ENCODE measurements at regions not wholly inside any gene's neighbourhood (a gene's known extent, or its start where the extent isn't known, plus 50 kb on each side); places are given as distances from the start of the nearest gene placed in this dataset.

GRCh38 chr2:107020392-107020791 is 134.4 kb upstream of the ST6GAL2 start:
- TF ChIP-seq CTCF (conservative IDR thresholded peaks at IDR 0.05) = no peak
- Histone ChIP-seq H3T11ph (ENCODE audit: low read length) (no peak overlapping the region), H3K56ac (ENCODE audit: insufficient read length, low read depth, low read length) (no peak overlapping the region), H3K9ac (ENCODE audit: extremely low read depth, insufficient read length, low read length) (no peak overlapping the region), H2BK12ac (ENCODE audit: insufficient read length, low read depth, low read length) (no peak overlapping the region), H3K9me3 (ENCODE audit: control insufficient read depth, low read depth, low read length) (no peaks in the 10 kb centered on the region), H4K20me1 (ENCODE audit: control insufficient read depth, insufficient read depth, insufficient read length) (no peaks in the 10 kb centered on the region), H3K23me2 (ENCODE audit: insufficient read length, low read depth, low read length, poor library complexity, severe bottlenecking) (no peaks in the 10 kb centered on the region), H4K5ac (ENCODE audit: insufficient read length, low read depth, low read length) (no peak overlapping the region), H3K18ac (ENCODE audit: insufficient read length, low read depth, low read length) (no peak overlapping the region), H2BK5ac (ENCODE audit: insufficient read length, low read length) (no peak overlapping the region), H3K4me1 (ENCODE audit: insufficient read depth, low read length) (no peaks in the 10 kb centered on the region; the same call in 1 of the 2 replicates), H4K91ac (ENCODE audit: insufficient read length, low read depth, low read length) (no peak overlapping the region), H2BK20ac (ENCODE audit: low read depth, low read length, poor library complexity, severe bottlenecking) (no peak overlapping the region), H3K79me1 (ENCODE audit: insufficient read depth, low read depth, low read length, poor library complexity, severe bottlenecking) (no peaks in the 10 kb centered on the region), H2BK120ac (ENCODE audit: low read depth, low read length, poor library complexity, severe bottlenecking) (no peak overlapping the region), H3K4me2 (ENCODE audit: insufficient read depth, insufficient read length, low read length) (no peak overlapping the region), H3K23ac (ENCODE audit: insufficient read length, low read depth, low read length) (no peak overlapping the region), H3K79me2 (ENCODE audit: insufficient read depth, low read length) (no peaks in the 10 kb centered on the region), H2BK15ac (ENCODE audit: low read depth, low read length) (no peak overlapping the region), H4K8ac (replicated peaks; ENCODE audit: insufficient read length, low read depth, low read length) (no peak overlapping the region), H3K27ac (ENCODE audit: insufficient read length, low read depth, low read length) (no peak overlapping the region), H2AK5ac (ENCODE audit: insufficient read length, low read length) (no peak overlapping the region), H3K27me3 (ENCODE audit: insufficient read depth, low read length) (no peaks in the 10 kb centered on the region), H2AFZ (ENCODE audit: low read length) (no peak overlapping the region), H3K4ac (ENCODE audit: low read depth, low read length) (no peak overlapping the region), H3K14ac (ENCODE audit: insufficient read depth, low read length) (no peak overlapping the region)
- peaks cover 5 to 6% of the 10 kb centered on the region in 2 experiments; a peak in 4 of 5 replicates for H3K9me3 Mint-ChIP-seq
- peaks cover 0 to 7% of the 10 kb centered on the region in 2 experiments; a peak in 2 of 4 replicates for H3K4me1 Mint-ChIP-seq
- no peak for DNase-seq
- peaks cover 0 to 6% (median 6%) of the 10 kb centered on the region in 3 experiments; a peak in 5 of 7 replicates for H3K36me3 Mint-ChIP-seq (ENCODE audit: insufficient read depth in 1 of 3, low read depth in 3 of 3)
- H3K27ac Mint-ChIP-seq = no peak overlapping the region
- H3K27me3 Mint-ChIP-seq (ENCODE audit: low read depth) = no peaks in the 10 kb centered on the region
- WGBS (ENCODE audit: extremely low coverage, insufficient read length, low lambda C conversion rate) = no CpG with 5 or more reads among the region's 6 CpGs
- H3K4me3 Mint-ChIP-seq = no peak overlapping the region

All from H9 (cell line).